Body of pancreas (tissue), 4 donors: ENCODE measurements at regions not wholly inside any gene's neighbourhood (a gene's known extent, or its start where the extent isn't known, plus 50 kb on each side); places are given as distances from the start of the nearest gene placed in this dataset.

ENCODE experiments used
- CTCF ChIP-seq, 7 experiments: fragments of 450-650 bp in 4 of 7; fragments of 200-600 bp in 3 of 7; sonication (generic) in 3 of 7; IDR thresholded peaks; one replicate each; pipeline ENCODE4 v1.5.1; 2016 to 2019; ENCODE audit warnings: antibody characterized with exemption in 7 of 7
- POLR2A ChIP-seq, 3 donors: fragments of 450-650 bp; IDR thresholded peaks; one replicate each; pipeline ENCODE4 v1.6.1; 2016; ENCODE audit warnings: antibody characterized with exemption in 3 of 3, mild to moderate bottlenecking in 2 of 3

DNA sequence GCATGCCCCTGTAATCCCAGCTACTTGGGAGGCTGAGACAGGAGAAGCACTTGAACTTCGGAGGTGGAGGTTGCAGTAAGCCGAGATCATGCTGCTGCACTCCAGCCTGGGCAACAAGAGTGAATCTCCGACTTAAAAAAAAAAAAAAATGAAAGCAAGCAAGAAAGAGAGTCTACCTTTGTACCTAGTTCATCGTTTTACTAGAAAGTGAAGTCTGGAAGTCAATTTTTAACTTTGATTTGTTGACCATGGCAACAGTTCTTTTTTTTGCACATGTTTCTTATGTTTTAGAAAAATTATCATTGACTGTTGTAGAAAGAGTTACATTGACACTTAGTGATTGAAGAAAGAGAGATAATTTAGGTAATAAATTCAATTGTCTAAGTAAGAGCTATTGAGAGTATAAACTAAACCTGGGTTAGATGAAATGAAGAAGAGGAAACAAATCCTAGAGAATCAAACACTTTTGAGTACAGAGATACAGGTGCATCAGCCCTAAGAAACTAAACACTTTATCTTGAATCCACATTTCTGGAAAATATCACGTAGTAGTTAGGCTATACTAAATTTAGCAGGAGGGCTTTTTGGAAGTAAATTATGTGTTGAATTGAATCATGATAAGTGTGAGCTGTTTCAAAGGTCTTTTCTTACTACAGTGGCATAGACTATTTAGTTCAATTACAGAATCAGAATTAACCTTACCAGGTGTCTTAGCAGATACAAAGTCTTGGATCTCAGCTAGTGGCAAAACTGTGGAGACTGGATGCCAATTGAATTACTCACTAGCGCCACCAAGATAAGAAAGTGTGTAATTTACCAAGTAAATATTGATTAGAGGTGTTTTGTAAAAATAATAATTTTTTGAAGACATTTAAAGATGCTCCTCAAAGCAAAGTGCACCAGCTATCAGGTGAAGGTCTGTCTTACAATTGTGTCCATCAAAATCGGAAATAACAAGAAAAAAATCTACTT is 303.4 kb upstream of the NRXN1 start:
- TF ChIP-seq CTCF (IDR thresholded peaks at IDR 0.05) (peak in 5 of 7 experiments; percentile 10 to 29 (median 23)), POLR2A (IDR thresholded peaks at IDR 0.05) (no peak)
